DND-41 (cell line): ENCODE measurements at regions not wholly inside any gene's neighbourhood (a gene's known extent, or its start where the extent isn't known, plus 50 kb on each side); places are given as distances from the start of the nearest gene placed in this dataset.

Experiments
- CTCF ChIP-seq: IDR thresholded peaks from 2 replicates; pipeline ENCODE4 v1.5.1; 2012; ENCODE audit warnings: borderline replicate concordance, low read length, moderate library complexity, mild to moderate bottlenecking; ENCODE audit not compliant: poor library complexity, severe bottlenecking; ENCODE audit errors: extremely low read depth
- EZH2 ChIP-seq: IDR thresholded peaks from 3 replicates; pipeline ENCODE4 v1.6.1; 2012; ENCODE audit warnings: borderline replicate concordance, low read depth, mild to moderate bottlenecking, moderate library complexity, low read length, inconsistent platforms; ENCODE audit not compliant: severe bottlenecking

- no peak for TF ChIP-seq CTCF
- no peak for TF ChIP-seq EZH2
Observed at GRCh38 chr13:22665506-22665905, 515.3 kb upstream of the SGCG start.
